Vagina (tissue), 2 donors: ENCODE measurements at regions not wholly inside any gene's neighbourhood (a gene's known extent, or its start where the extent isn't known, plus 50 kb on each side); places are given as distances from the start of the nearest gene placed in this dataset.

Experiments
- CTCF ChIP-seq, 3 experiments: fragments of 450-650 bp in 2 of 3; fragments of 200-600 bp in 1 of 3; sonication (generic) in 1 of 3; IDR thresholded peaks; one replicate each; pipeline ENCODE4 v1.5.1; 2017 to 2019; ENCODE audit warnings: antibody characterized with exemption in 3 of 3, mild to moderate bottlenecking in 2 of 3, moderate library complexity in 2 of 3
- POLR2A ChIP-seq, 2 donors: fragments of 450-650 bp; IDR thresholded peaks; one replicate each; pipeline ENCODE4 v1.6.1; 2017; ENCODE audit warnings: antibody characterized with exemption in 2 of 2, mild to moderate bottlenecking in 2 of 2, moderate library complexity in 2 of 2
- POLR2AphosphoS5 ChIP-seq, 2 donors: sonication (generic); formaldehyde crosslinking; IDR thresholded peaks; one replicate each; pipeline ENCODE4 v1.9.0; 2017; ENCODE audit warnings: antibody characterized with exemption in 2 of 2, mild to moderate bottlenecking in 2 of 2, low read depth in 1 of 2; ENCODE audit not compliant: insufficient read depth in 1 of 2

- TF ChIP-seq POLR2AphosphoS5 (IDR thresholded peaks at IDR 0.05; ENCODE audit: insufficient read depth in 1 of 2, low read depth in 1 of 2) (no peak), CTCF (IDR thresholded peaks at IDR 0.05) (no peak), POLR2A (IDR thresholded peaks at IDR 0.05) (no peak)
These were observed 103.6 kb downstream of the LURAP1L start for GRCh38 chr9:12878351-12878978.
